ENCODE measurements at regions not wholly inside any gene's neighbourhood (a gene's known extent, or its start where the extent isn't known, plus 50 kb on each side); places are given as distances from the start of the nearest gene placed in this dataset.
"Not testable (repeated sequence)": the region's sequence is repeated elsewhere in the genome, so short reads cannot be mapped to it uniquely, and the experiment has no call there.

GRCh38 chr4:177191586-177191985, 118.1 kb upstream of the NEIL3 start:
- Histone ChIP-seq H3K9me3 (ENCODE audit: low read length) (no peaks in the 10 kb centered on the region), H3K4me3 (ENCODE audit: low read depth in 1 of 2, low read length in 2 of 2) (no peak overlapping the region), H3K4me1 (ENCODE audit: insufficient read depth, low read length) (no peaks in the 10 kb centered on the region), H3K9ac (ENCODE audit: low read length) (no peak overlapping the region), H3K27ac (ENCODE audit: low read depth, low read length) (no peak overlapping the region), H3K27me3 (ENCODE audit: control insufficient read depth in 1 of 2, insufficient read depth in 2 of 2, low read length in 2 of 2) (no peaks in the 10 kb centered on the region), H3K36me3 (ENCODE audit: insufficient read depth, low read length) (no peaks in the 10 kb centered on the region)

- Histone ChIP-seq H3K9ac (ENCODE audit: low read length) (no peak overlapping the region), H3K36me3 (ENCODE audit: insufficient read depth, low read length) (no peaks in the 10 kb centered on the region), H3K27me3 (ENCODE audit: control insufficient read depth in 1 of 2, insufficient read depth in 2 of 2, low read length in 2 of 2) (no peaks in the 10 kb centered on the region), H3K27ac (ENCODE audit: low read depth, low read length) (no peak overlapping the region), H3K4me3 (ENCODE audit: low read depth in 1 of 2, low read length in 2 of 2) (no peak overlapping the region), H3K9me3 (ENCODE audit: low read length) (no peaks in the 10 kb centered on the region), H3K4me1 (ENCODE audit: insufficient read depth, low read length) (no peaks in the 10 kb centered on the region)
These were observed 117.7 kb upstream of the NEIL3 start for GRCh38 chr4:177191991-177192390.

DNA sequence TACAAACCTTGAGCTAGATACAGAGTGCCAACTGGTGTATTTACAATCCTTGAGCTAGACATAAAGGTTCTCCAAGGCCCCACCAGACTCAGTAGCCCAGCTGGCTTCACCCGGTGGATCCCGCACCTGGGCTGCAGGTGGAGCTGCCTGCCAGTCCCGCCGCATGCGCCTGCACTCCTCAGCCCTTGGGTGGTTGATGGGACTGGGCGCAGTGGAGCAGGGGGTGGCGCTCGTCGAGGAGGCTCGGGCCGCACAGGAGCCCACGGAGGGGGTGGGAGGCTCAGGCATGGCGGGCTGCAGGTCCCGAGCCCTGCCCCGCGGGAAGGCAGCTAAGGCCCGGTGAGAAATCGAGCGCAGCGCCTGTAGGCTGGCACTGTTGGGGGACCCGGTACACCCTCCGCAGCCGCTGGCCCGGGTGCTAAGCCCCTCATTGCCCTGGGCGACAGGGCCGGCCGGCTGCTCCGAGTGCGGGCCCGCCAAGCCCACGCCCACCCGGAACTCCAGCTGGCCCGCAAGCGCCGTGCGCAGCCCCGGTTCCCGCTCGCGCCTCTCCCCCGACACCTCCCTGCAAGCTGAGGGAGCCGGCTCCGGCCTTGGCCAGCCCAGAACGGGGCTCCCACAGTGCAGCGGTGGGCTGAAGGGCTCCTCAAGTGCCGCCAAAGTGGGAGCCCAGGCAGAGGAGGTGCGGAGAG, 116.5 kb upstream of the NEIL3 start:
- not testable (repeated sequence) for H3K27ac ChIP-seq (ENCODE audit: low read depth, low read length); H3K4me3 ChIP-seq (ENCODE audit: low read depth in 1 of 2, low read length in 2 of 2)

DNA sequence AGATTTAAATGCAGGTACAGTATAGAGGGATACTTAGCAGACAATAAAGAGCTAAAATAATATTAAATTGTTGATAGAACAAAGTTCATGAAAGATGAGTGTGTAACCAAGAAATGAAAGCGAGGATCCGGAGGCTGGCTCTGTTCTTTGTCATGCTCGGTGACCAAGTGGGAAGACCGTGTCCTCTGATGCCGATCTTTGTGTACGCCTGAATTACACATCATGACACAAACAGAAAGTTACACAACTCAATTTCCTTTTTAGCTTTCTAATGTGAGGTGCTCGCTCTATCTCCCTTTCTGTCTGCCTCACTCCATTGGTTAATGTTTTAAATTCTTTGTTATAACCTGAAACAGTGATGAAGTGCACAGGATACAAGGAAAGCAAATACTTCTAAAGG, 114.8 kb upstream of the NEIL3 start:
- H3K27ac ChIP-seq (ENCODE audit: low read depth, low read length) = no peak overlapping the region
- no peaks in the 10 kb centered on the region for H3K4me1 ChIP-seq (ENCODE audit: insufficient read depth, low read length)
- H3K36me3 ChIP-seq (ENCODE audit: insufficient read depth, low read length) = no peaks in the 10 kb centered on the region
- H3K27me3 ChIP-seq (ENCODE audit: control insufficient read depth in 1 of 2, insufficient read depth in 2 of 2, low read length in 2 of 2) = no peaks in the 10 kb centered on the region
- no peak overlapping the region for H3K4me3 ChIP-seq (ENCODE audit: low read depth in 1 of 2, low read length in 2 of 2)
- no peak overlapping the region for H3K9ac ChIP-seq (ENCODE audit: low read length)
- no peaks in the 10 kb centered on the region for H3K9me3 ChIP-seq (ENCODE audit: low read length)

More for the DNA sequence above, 116.5 kb upstream of the NEIL3 start:
- not testable (repeated sequence) for H3K9ac ChIP-seq (ENCODE audit: low read length); H3K36me3 ChIP-seq (ENCODE audit: insufficient read depth, low read length); H3K4me1 ChIP-seq (ENCODE audit: insufficient read depth, low read length); H3K27me3 ChIP-seq (ENCODE audit: control insufficient read depth in 1 of 2, insufficient read depth in 2 of 2, low read length in 2 of 2); H3K9me3 ChIP-seq (ENCODE audit: low read length)

- Histone ChIP-seq H3K27me3 (ENCODE audit: control insufficient read depth in 1 of 2, insufficient read depth in 2 of 2, low read length in 2 of 2) (no peaks in the 10 kb centered on the region), H3K4me3 (ENCODE audit: low read depth in 1 of 2, low read length in 2 of 2) (no peak overlapping the region), H3K9ac (ENCODE audit: low read length) (no peak overlapping the region), H3K27ac (ENCODE audit: low read depth, low read length) (no peak overlapping the region), H3K4me1 (ENCODE audit: insufficient read depth, low read length) (no peaks in the 10 kb centered on the region), H3K36me3 (ENCODE audit: insufficient read depth, low read length) (no peaks in the 10 kb centered on the region), H3K9me3 (ENCODE audit: low read length) (no peaks in the 10 kb centered on the region)
These were observed 113.1 kb upstream of the NEIL3 start for GRCh38 chr4:177196615-177197014.

GRCh38 chr4:177201614-177202013, 108.1 kb upstream of the NEIL3 start:
- Histone ChIP-seq H3K36me3 (ENCODE audit: insufficient read depth, low read length) (no peaks in the 10 kb centered on the region), H3K27ac (ENCODE audit: low read depth, low read length) (no peak overlapping the region), H3K4me1 (ENCODE audit: insufficient read depth, low read length) (no peaks in the 10 kb centered on the region), H3K9me3 (ENCODE audit: low read length) (no peaks in the 10 kb centered on the region), H3K27me3 (ENCODE audit: control insufficient read depth in 1 of 2, insufficient read depth in 2 of 2, low read length in 2 of 2) (no peaks in the 10 kb centered on the region), H3K9ac (ENCODE audit: low read length) (no peak overlapping the region), H3K4me3 (ENCODE audit: low read depth in 1 of 2, low read length in 2 of 2) (no peak overlapping the region)

- H3K27me3 ChIP-seq (ENCODE audit: control insufficient read depth in 1 of 2, insufficient read depth in 2 of 2, low read length in 2 of 2) = no peaks in the 10 kb centered on the region
- H3K4me3 ChIP-seq (ENCODE audit: low read depth in 1 of 2, low read length in 2 of 2) = no peak overlapping the region
- H3K27ac ChIP-seq (ENCODE audit: low read depth, low read length) = no peak overlapping the region
- no peaks in the 10 kb centered on the region for H3K9me3 ChIP-seq (ENCODE audit: low read length)
- no peaks in the 10 kb centered on the region for H3K4me1 ChIP-seq (ENCODE audit: insufficient read depth, low read length)
- H3K36me3 ChIP-seq (ENCODE audit: insufficient read depth, low read length) = no peaks in the 10 kb centered on the region
- no peak overlapping the region for H3K9ac ChIP-seq (ENCODE audit: low read length)
These were observed 105.5 kb upstream of the NEIL3 start for GRCh38 chr4:177204126-177204525.

- Histone ChIP-seq H3K36me3 (ENCODE audit: insufficient read depth, low read length) (no peaks in the 10 kb centered on the region), H3K4me3 (ENCODE audit: low read depth in 1 of 2, low read length in 2 of 2) (no peak overlapping the region), H3K9me3 (ENCODE audit: low read length) (no peaks in the 10 kb centered on the region), H3K4me1 (ENCODE audit: insufficient read depth, low read length) (no peaks in the 10 kb centered on the region), H3K27ac (ENCODE audit: low read depth, low read length) (no peak overlapping the region), H3K9ac (ENCODE audit: low read length) (no peak overlapping the region), H3K27me3 (ENCODE audit: control insufficient read depth in 1 of 2, insufficient read depth in 2 of 2, low read length in 2 of 2) (no peaks in the 10 kb centered on the region)
These were observed 94.7 kb upstream of the NEIL3 start for GRCh38 chr4:177214935-177215334.

DNA sequence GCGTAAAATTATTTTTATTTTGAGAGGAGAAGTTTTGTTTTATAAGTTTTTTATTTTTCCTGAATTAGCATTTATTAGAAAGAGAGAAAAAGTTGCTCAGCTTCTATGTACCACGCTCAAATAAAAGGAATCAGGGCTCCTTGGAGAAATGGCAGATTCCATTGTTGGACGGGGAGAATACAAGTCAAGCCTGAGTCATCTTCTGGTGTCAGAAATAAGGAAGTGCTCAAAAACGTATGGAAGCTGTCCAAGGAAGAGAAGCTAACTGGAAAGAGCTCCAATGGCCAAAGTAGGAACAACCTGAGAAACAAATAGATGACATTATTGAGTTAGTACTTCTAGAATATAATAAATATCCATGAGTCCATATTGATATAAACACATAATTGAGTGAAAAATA, 89.3 kb upstream of the NEIL3 start:
- H3K9ac ChIP-seq (ENCODE audit: low read length) = no peak overlapping the region
- no peaks in the 10 kb centered on the region for H3K9me3 ChIP-seq (ENCODE audit: low read length)
- no peaks in the 10 kb centered on the region for H3K36me3 ChIP-seq (ENCODE audit: insufficient read depth, low read length)
- H3K4me3 ChIP-seq (ENCODE audit: low read depth in 1 of 2, low read length in 2 of 2) = no peak overlapping the region
- H3K27me3 ChIP-seq (ENCODE audit: control insufficient read depth in 1 of 2, insufficient read depth in 2 of 2, low read length in 2 of 2) = no peaks in the 10 kb centered on the region
- no peaks in the 10 kb centered on the region for H3K4me1 ChIP-seq (ENCODE audit: insufficient read depth, low read length)
- H3K27ac ChIP-seq (ENCODE audit: low read depth, low read length) = no peak overlapping the region

DNA sequence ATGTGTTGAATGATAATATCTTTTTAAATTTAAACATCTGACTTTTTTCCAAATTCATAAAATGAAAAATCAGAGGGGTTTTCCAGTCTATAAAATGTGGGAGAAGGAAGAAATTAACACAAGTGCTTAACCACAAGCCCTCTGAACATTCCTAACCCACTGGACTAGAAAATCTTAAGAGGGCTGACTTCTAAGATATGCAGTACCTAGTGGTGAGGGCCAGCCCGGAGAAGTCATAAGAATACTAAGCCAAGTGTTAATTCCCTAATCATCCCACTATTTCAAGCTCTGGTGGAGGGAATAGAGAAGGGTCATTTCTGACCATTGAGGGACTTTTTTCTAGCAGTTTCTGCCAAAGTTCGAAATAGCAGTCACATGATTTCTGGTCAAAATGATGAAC, 86.9 kb upstream of the NEIL3 start:
- Histone ChIP-seq H3K9ac (ENCODE audit: low read length) (no peak overlapping the region), H3K4me1 (ENCODE audit: insufficient read depth, low read length) (no peaks in the 10 kb centered on the region), H3K27me3 (ENCODE audit: control insufficient read depth in 1 of 2, insufficient read depth in 2 of 2, low read length in 2 of 2) (no peaks in the 10 kb centered on the region), H3K9me3 (ENCODE audit: low read length) (no peaks in the 10 kb centered on the region), H3K27ac (ENCODE audit: low read depth, low read length) (no peak overlapping the region), H3K36me3 (ENCODE audit: insufficient read depth, low read length) (no peaks in the 10 kb centered on the region), H3K4me3 (ENCODE audit: low read depth in 1 of 2, low read length in 2 of 2) (no peak overlapping the region)

DNA sequence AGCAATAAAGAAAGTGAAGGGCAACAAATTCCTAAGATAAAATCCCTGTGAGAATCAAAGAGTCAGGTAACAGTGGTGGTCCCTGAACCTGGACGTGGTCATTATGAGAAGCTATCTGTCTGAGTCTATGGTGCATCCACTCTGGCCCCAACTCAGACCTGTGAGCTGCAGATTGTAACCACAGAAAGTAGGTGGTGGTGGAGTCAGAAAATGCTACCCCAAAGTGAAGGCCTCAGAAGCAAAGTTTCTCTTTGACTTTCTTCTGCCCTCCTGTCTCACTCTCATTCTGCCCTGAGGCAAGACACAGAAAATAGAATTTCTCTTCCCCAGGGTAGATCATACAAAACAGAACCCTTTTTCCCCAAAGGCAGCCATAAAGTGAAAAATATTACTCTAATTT, 84.1 kb upstream of the NEIL3 start:
- Histone ChIP-seq H3K36me3 (ENCODE audit: insufficient read depth, low read length) (no peaks in the 10 kb centered on the region), H3K9me3 (ENCODE audit: low read length) (no peaks in the 10 kb centered on the region), H3K4me1 (ENCODE audit: insufficient read depth, low read length) (no peaks in the 10 kb centered on the region)

DNA sequence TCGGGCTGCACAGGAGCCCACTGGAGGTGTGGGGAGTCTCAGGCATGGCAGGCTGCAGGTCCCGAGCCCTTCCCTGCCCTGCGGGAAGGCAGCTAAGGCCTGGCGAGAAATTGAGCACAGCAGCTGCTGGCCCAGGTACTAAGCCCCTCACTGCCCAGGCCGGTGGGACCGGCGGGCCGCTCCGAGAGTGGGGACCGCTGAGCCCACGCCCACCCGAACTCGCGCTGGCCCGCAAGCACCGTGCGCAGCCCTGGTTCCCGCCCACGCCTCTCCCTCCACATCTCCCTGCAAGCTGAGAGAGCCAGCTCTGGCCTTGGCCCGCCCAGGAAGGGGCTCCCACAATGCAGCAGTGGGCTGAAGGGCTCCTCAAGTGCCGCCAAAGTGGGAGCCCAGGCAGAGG, 82.0 kb upstream of the NEIL3 start:
- H3K9me3 ChIP-seq (ENCODE audit: low read length) = no peaks in the 10 kb centered on the region
- H3K4me1 ChIP-seq (ENCODE audit: insufficient read depth, low read length) = no peaks in the 10 kb centered on the region
- no peak overlapping the region for H3K4me3 ChIP-seq (ENCODE audit: low read depth in 1 of 2, low read length in 2 of 2)
- H3K27ac ChIP-seq (ENCODE audit: low read depth, low read length) = no peak overlapping the region
- H3K9ac ChIP-seq (ENCODE audit: low read length) = no peak overlapping the region
- H3K27me3 ChIP-seq (ENCODE audit: control insufficient read depth in 1 of 2, insufficient read depth in 2 of 2, low read length in 2 of 2) = no peaks in the 10 kb centered on the region
- H3K36me3 ChIP-seq (ENCODE audit: insufficient read depth, low read length) = no peaks in the 10 kb centered on the region

More for the DNA sequence above, 84.1 kb upstream of the NEIL3 start:
- H3K27me3 ChIP-seq (ENCODE audit: control insufficient read depth in 1 of 2, insufficient read depth in 2 of 2, low read length in 2 of 2) = no peaks in the 10 kb centered on the region
- no peak overlapping the region for H3K27ac ChIP-seq (ENCODE audit: low read depth, low read length)
- H3K9ac ChIP-seq (ENCODE audit: low read length) = no peak overlapping the region
- no peak overlapping the region for H3K4me3 ChIP-seq (ENCODE audit: low read depth in 1 of 2, low read length in 2 of 2)

All from muscle layer of colon (tissue), 2 donors.